ENCODE measurements at regions not wholly inside any gene's neighbourhood (a gene's known extent, or its start where the extent isn't known, plus 50 kb on each side); places are given as distances from the start of the nearest gene placed in this dataset.

DNA sequence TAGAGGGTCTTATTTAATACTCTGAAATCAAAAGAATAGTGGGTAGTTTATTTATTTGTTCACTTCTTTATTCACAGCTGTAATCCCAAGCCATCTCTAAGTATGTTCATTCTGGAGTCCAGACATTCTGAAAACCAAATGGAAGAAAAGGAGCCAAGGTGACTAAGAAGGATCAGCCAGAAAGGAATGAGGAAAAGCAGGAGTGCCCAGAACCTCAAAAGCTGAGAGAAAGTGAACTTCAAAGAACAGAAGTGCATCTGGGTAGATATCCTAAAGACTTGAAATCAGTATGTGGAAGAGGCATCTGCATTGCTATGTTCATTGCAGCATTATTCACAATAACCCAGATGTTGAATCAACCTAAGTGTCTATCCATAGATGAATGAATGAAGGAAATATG lies 94.8 kb downstream of the VIP start:
- TF ChIP-seq, protein P1, sequence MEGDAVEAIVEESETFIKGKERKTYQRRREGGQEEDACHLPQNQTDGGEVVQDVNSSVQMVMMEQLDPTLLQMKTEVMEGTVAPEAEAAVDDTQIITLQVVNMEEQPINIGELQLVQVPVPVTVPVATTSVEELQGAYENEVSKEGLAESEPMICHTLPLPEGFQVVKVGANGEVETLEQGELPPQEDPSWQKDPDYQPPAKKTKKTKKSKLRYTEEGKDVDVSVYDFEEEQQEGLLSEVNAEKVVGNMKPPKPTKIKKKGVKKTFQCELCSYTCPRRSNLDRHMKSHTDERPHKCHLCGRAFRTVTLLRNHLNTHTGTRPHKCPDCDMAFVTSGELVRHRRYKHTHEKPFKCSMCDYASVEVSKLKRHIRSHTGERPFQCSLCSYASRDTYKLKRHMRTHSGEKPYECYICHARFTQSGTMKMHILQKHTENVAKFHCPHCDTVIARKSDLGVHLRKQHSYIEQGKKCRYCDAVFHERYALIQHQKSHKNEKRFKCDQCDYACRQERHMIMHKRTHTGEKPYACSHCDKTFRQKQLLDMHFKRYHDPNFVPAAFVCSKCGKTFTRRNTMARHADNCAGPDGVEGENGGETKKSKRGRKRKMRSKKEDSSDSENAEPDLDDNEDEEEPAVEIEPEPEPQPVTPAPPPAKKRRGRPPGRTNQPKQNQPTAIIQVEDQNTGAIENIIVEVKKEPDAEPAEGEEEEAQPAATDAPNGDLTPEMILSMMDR (IDR thresholded peaks at IDR 0.05), result no peak
- no peak for TF ChIP-seq POLR2A (IDR thresholded peaks at IDR 0.05)
